Panc1 (cell line): ENCODE measurements at regions not wholly inside any gene's neighbourhood (a gene's known extent, or its start where the extent isn't known, plus 50 kb on each side); places are given as distances from the start of the nearest gene placed in this dataset.

Experiments used
- ATAC-seq: fragments of 200-7000 bp; cut with Tn5 transposase; 2 replicates; pipeline ENCODE4 v1.9.1; 2020; ENCODE audit warnings: mild to moderate bottlenecking, moderate library complexity
- BruUV-seq: library from RNA; stranded (reverse); fragments of 400-500 nt; replicated peaks from 2 replicates; lab custom pipeline; 2021; lab: Mats Ljungman, UMichigan
- CTCF ChIA-PET: fragments of 300-600 bp; sonication (Branson Sonifier 250); formaldehyde crosslinking; loops from one replicate; lab custom pipeline; 2022; ENCODE audit warnings: antibody characterized with exemption; lab: Charles Lee
- POLR2A ChIA-PET: fragments of 300-600 bp; sonication (Branson Sonifier 250); formaldehyde crosslinking; loops from one replicate; lab custom pipeline; 2022; ENCODE audit warnings: antibody characterized with exemption; lab: Charles Lee
- DNase-seq: peaks from one replicate; pipeline ENCODE4 v3.0.0-alpha.2; 2010; ENCODE audit warnings: low read depth, low spot score
- H3K27ac ChIP-seq: 2 replicates; pipeline ENCODE4 v1.5.1; 2011; ENCODE audit warnings: mild to moderate bottlenecking, low read length, inconsistent platforms
- H3K27me3 ChIP-seq: fragments of 200-500 bp; sonication (Bioruptor generic); 2 replicates; pipeline ENCODE4 v1.6.0; 2014; ENCODE audit warnings: low read length, inconsistent platforms; ENCODE audit not compliant: control insufficient read depth, insufficient read depth
- H3K36me3 ChIP-seq: fragments of 200-500 bp; sonication (Bioruptor generic); 2 replicates; pipeline ENCODE4 v1.5.1; 2014; ENCODE audit warnings: inconsistent platforms, mild to moderate bottlenecking, low read length, moderate library complexity; ENCODE audit not compliant: control insufficient read depth, insufficient read depth
- H3K4me1 ChIP-seq: 2 replicates; pipeline ENCODE4 v1.5.1; 2011; ENCODE audit warnings: inconsistent platforms, mild to moderate bottlenecking, low read length, moderate library complexity; ENCODE audit not compliant: control insufficient read depth, insufficient read depth
- H3K4me3 ChIP-seq, 2 experiments: 2 replicates each; pipeline ENCODE4 v1.5.1; 2011 to 2012; ENCODE audit warnings: low read depth in 2 of 2, low read length in 2 of 2, mild to moderate bottlenecking in 2 of 2, inconsistent platforms in 1 of 2, moderate library complexity in 1 of 2
- H3K9me3 ChIP-seq: fragments of 200-500 bp; sonication (Bioruptor generic); 2 replicates; pipeline ENCODE4 v1.5.1; 2014; ENCODE audit warnings: low read depth, mild to moderate bottlenecking, inconsistent platforms, low read length, moderate library complexity; ENCODE audit not compliant: control insufficient read depth, insufficient read depth
- POLR2AphosphoS5 ChIP-seq: IDR thresholded peaks from 2 replicates; pipeline ENCODE4 v1.6.1; 2012; ENCODE audit warnings: mild to moderate bottlenecking, low read depth, low read length, moderate library complexity
- SIN3A ChIP-seq: IDR thresholded peaks from 2 replicates; pipeline ENCODE4 v1.6.1; 2012; ENCODE audit warnings: low read depth, mild to moderate bottlenecking, low read length, moderate library complexity, borderline replicate concordance; ENCODE audit not compliant: insufficient read depth
- TCF7L2 ChIP-seq: IDR thresholded peaks from 2 replicates; pipeline ENCODE4 v1.6.1; 2011; ENCODE audit warnings: mild to moderate bottlenecking, low read depth, low read length, inconsistent platforms
- in situ Hi-C: cut with HindIII; loops from 2 replicates; pipeline ENCODE4 v1.10.0; 2016; ENCODE audit warnings: low sequenced_read_pairs, low pct_unique_long_range_greater_than_20kb
- intact Hi-C: fragments of 100-400 bp; cut with micrococcal nuclease; formaldehyde crosslinking; loops from one replicate; pipeline ENCODE4 v1.10.0; 2022; ENCODE audit not compliant: unreplicated experiment
- TF ChIP-seq, protein P1 (sequence below): fragments of 450-650 bp; IDR thresholded peaks from 2 replicates; pipeline ENCODE4 v1.5.1; 2017; ENCODE audit warnings: mild to moderate bottlenecking
- TF ChIP-seq, protein P2 (sequence below), 2 experiments: IDR thresholded peaks; 2 replicates each; pipeline ENCODE4 v1.6.1; 2011 to 2012; ENCODE audit warnings: low read depth in 2 of 2, control low read depth in 1 of 2, low read length in 1 of 2, mild to moderate bottlenecking in 1 of 2, moderate library complexity in 1 of 2; ENCODE audit not compliant: insufficient read depth in 1 of 2

GRCh38 chr10:28246023-28246422, 56.8 kb downstream of the MPP7 start:
- in situ Hi-C loops, result no loop called here
- Histone ChIP-seq H3K27ac (no peak overlapping the region), H3K27me3 (no peaks in the 10 kb centered on the region; the same call in 1 of the 2 replicates), H3K4me1 (no peaks in the 10 kb centered on the region), H3K4me3 (no peak overlapping the region), H3K9me3 (no peaks in the 10 kb centered on the region), H3K36me3 (no peaks in the 10 kb centered on the region)
- DNase-seq (no peak), ATAC-seq (no peak)
- no TSS peak for BruUV-seq
- ChIA-PET POLR2A (no interaction called here), CTCF (no interaction called here)
- TF ChIP-seq, protein P1, sequence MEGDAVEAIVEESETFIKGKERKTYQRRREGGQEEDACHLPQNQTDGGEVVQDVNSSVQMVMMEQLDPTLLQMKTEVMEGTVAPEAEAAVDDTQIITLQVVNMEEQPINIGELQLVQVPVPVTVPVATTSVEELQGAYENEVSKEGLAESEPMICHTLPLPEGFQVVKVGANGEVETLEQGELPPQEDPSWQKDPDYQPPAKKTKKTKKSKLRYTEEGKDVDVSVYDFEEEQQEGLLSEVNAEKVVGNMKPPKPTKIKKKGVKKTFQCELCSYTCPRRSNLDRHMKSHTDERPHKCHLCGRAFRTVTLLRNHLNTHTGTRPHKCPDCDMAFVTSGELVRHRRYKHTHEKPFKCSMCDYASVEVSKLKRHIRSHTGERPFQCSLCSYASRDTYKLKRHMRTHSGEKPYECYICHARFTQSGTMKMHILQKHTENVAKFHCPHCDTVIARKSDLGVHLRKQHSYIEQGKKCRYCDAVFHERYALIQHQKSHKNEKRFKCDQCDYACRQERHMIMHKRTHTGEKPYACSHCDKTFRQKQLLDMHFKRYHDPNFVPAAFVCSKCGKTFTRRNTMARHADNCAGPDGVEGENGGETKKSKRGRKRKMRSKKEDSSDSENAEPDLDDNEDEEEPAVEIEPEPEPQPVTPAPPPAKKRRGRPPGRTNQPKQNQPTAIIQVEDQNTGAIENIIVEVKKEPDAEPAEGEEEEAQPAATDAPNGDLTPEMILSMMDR, result no peak
- TF ChIP-seq, protein P2, sequence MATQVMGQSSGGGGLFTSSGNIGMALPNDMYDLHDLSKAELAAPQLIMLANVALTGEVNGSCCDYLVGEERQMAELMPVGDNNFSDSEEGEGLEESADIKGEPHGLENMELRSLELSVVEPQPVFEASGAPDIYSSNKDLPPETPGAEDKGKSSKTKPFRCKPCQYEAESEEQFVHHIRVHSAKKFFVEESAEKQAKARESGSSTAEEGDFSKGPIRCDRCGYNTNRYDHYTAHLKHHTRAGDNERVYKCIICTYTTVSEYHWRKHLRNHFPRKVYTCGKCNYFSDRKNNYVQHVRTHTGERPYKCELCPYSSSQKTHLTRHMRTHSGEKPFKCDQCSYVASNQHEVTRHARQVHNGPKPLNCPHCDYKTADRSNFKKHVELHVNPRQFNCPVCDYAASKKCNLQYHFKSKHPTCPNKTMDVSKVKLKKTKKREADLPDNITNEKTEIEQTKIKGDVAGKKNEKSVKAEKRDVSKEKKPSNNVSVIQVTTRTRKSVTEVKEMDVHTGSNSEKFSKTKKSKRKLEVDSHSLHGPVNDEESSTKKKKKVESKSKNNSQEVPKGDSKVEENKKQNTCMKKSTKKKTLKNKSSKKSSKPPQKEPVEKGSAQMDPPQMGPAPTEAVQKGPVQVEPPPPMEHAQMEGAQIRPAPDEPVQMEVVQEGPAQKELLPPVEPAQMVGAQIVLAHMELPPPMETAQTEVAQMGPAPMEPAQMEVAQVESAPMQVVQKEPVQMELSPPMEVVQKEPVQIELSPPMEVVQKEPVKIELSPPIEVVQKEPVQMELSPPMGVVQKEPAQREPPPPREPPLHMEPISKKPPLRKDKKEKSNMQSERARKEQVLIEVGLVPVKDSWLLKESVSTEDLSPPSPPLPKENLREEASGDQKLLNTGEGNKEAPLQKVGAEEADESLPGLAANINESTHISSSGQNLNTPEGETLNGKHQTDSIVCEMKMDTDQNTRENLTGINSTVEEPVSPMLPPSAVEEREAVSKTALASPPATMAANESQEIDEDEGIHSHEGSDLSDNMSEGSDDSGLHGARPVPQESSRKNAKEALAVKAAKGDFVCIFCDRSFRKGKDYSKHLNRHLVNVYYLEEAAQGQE (IDR thresholded peaks at IDR 0.05; ENCODE audit: insufficient read depth in 1 of 2, low read depth in 2 of 2, low read length in 1 of 2), result no peak
- TF ChIP-seq TCF7L2 (no peak), SIN3A (no peak), POLR2AphosphoS5 (no peak)
- intact Hi-C loops, result no loop called here

DNA sequence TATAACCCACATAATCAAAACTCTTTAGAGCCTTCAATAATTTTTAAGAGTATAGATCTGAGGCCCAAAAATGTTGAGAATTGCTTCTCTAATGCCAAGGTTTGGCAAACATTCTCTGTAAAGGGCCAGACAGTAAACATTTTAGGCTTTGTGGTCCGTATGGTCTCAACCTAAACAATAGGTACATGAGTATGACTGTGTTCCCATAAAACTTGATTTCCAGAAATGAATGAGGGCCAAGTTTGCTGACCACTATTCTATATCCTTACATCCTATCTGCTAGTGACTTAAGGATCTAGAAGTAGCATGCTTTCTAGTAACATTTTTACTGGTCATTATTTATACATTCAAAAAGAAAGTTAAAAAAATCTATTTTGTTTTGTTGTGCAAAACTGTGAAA, 58.9 kb downstream of the MPP7 start:
- ChIA-PET CTCF (no interaction called here), POLR2A (no interaction called here)
- TF ChIP-seq SIN3A, result no peak
- TF ChIP-seq, protein P1, result no peak
- no peak for TF ChIP-seq TCF7L2
- no peak for TF ChIP-seq POLR2AphosphoS5
- TF ChIP-seq, protein P2 (IDR thresholded peaks at IDR 0.05; ENCODE audit: insufficient read depth in 1 of 2, low read depth in 2 of 2, low read length in 1 of 2), result no peak
- intact Hi-C loops (loop anchor here (5.0 kb wide), 1 partner anchor 682 kb away; no protein-coding TSS in a partner anchor), in situ Hi-C loops (no loop called here)
- no TSS peak for BruUV-seq
- DNase-seq (no peak), ATAC-seq (no peak)
- no peaks in the 10 kb centered on the region for H3K4me1 ChIP-seq
- no peaks in the 10 kb centered on the region; the same call in 1 of the 2 replicates for H3K27me3 ChIP-seq
- no peak overlapping the region for H3K4me3 ChIP-seq
- no peaks in the 10 kb centered on the region for H3K9me3 ChIP-seq
- no peaks in the 10 kb centered on the region for H3K36me3 ChIP-seq
- no peak overlapping the region for H3K27ac ChIP-seq
